Neural cell (in vitro differentiated cells): ENCODE measurements at regions not wholly inside any gene's neighbourhood (a gene's known extent, or its start where the extent isn't known, plus 50 kb on each side); places are given as distances from the start of the nearest gene placed in this dataset.

ENCODE experiments used
- H2AFZ ChIP-seq: fragments of 200-600, 300-800 bp; sonication (generic), shearing (Covaris generic); 2 replicates; pipeline ENCODE4 v1.6.0; 2014; ENCODE audit warnings: low read depth, mild to moderate bottlenecking, antibody characterized with exemption, low read length, moderate library complexity
- H3F3A ChIP-seq: fragments of 200-600 bp; shearing (Covaris generic); 2 replicates; pipeline ENCODE4 v1.6.1; 2016; ENCODE audit warnings: mild to moderate bottlenecking, moderate library complexity, mixed read lengths, antibody characterized with exemption, low read length; ENCODE audit not compliant: insufficient read depth, poor library complexity, severe bottlenecking
- H3K27ac ChIP-seq: fragments of 200-600, 300-800 bp; sonication (generic), shearing (Covaris generic); 2 replicates; pipeline ENCODE4 v1.5.1; 2014; ENCODE audit warnings: mild to moderate bottlenecking, low read length, moderate library complexity
- H3K27me3 ChIP-seq: fragments of 300-800, 200-600 bp; sonication (generic), shearing (Covaris generic); 2 replicates; pipeline ENCODE4 v1.6.0; 2014; ENCODE audit warnings: mild to moderate bottlenecking, low read depth, low read length, moderate library complexity; ENCODE audit not compliant: insufficient read depth
- H3K36me3 ChIP-seq: fragments of 300-800, 200-600 bp; sonication (generic), shearing (Covaris generic); 2 replicates; pipeline ENCODE4 v1.5.1; 2014; ENCODE audit warnings: mild to moderate bottlenecking, antibody characterized with exemption, low read length, moderate library complexity; ENCODE audit not compliant: insufficient read depth
- H3K4me2 ChIP-seq: fragments of 300-800, 200-600 bp; sonication (generic), shearing (Covaris generic); 2 replicates; pipeline ENCODE4 v1.6.0; 2014; ENCODE audit warnings: mild to moderate bottlenecking, low read length
- H3K4me3 ChIP-seq: fragments of 300-800, 200-600 bp; sonication (generic), shearing (Covaris generic); 2 replicates; pipeline ENCODE4 v1.5.1; 2014; ENCODE audit warnings: mild to moderate bottlenecking, low read length, moderate library complexity
- H3K79me2 ChIP-seq: fragments of 200-600 bp; shearing (Covaris generic); replicated peaks from 2 replicates; pipeline ENCODE4 v1.6.0; 2014; ENCODE audit warnings: mild to moderate bottlenecking, low read length, moderate library complexity; ENCODE audit not compliant: insufficient read depth
- H3K9ac ChIP-seq: fragments of 300-800, 200-600 bp; sonication (generic), shearing (Covaris generic); 2 replicates; pipeline ENCODE4 v1.6.1; 2016; ENCODE audit warnings: mild to moderate bottlenecking, low read length, mixed read lengths
- H3K9me2 ChIP-seq: fragments of 200-600 bp; shearing (Covaris generic); 2 replicates; pipeline ENCODE4 v1.6.1; 2016; ENCODE audit warnings: mild to moderate bottlenecking, low read length, mixed read lengths; ENCODE audit not compliant: insufficient read depth
- H3K9me3 ChIP-seq: fragments of 200-600, 300-800 bp; sonication (generic), shearing (Covaris generic); 2 replicates; pipeline ENCODE4 v1.6.1; 2016; ENCODE audit warnings: mild to moderate bottlenecking, mixed run types, low read length, moderate library complexity, mixed read lengths
- H4K20me1 ChIP-seq: fragments of 200-600 bp; shearing (Covaris generic); 2 replicates; pipeline ENCODE4 v1.6.1; 2016; ENCODE audit warnings: mild to moderate bottlenecking, mixed run types; ENCODE audit not compliant: insufficient read depth
- CTCF ChIP-seq: fragments of 450-650 bp; IDR thresholded peaks from 2 replicates; pipeline ENCODE4 v1.5.1; 2014; ENCODE audit warnings: antibody characterized with exemption, mild to moderate bottlenecking, moderate library complexity; ENCODE audit not compliant: poor library complexity, severe bottlenecking
- EP300 ChIP-seq: fragments of 450-650 bp; conservative IDR thresholded peaks from 2 replicates; pipeline ENCODE4 v1.6.1; 2014; ENCODE audit warnings: antibody characterized with exemption, mild to moderate bottlenecking, moderate library complexity; ENCODE audit not compliant: poor library complexity, severe bottlenecking
- EZH2 ChIP-seq: fragments of 200-600, 300-800 bp; shearing (Covaris generic), sonication (generic); IDR thresholded peaks from 2 replicates; pipeline ENCODE4 v1.6.1; 2014; ENCODE audit warnings: antibody characterized with exemption, low read length, borderline replicate concordance, mild to moderate bottlenecking; ENCODE audit not compliant: insufficient read depth, poor library complexity, severe bottlenecking
- MXI1 ChIP-seq: fragments of 450-650 bp; conservative IDR thresholded peaks from 2 replicates; pipeline ENCODE4 v1.6.1; 2014; ENCODE audit warnings: antibody characterized with exemption, mild to moderate bottlenecking; ENCODE audit not compliant: poor library complexity, severe bottlenecking
- POLR2AphosphoS5 ChIP-seq: IDR thresholded peaks from 2 replicates; pipeline ENCODE4 v1.6.1; 2012
- RAD21 ChIP-seq: fragments of 450-650 bp; conservative IDR thresholded peaks from 2 replicates; pipeline ENCODE4 v1.6.1; 2014; ENCODE audit warnings: antibody characterized with exemption, mild to moderate bottlenecking, moderate library complexity
- REST ChIP-seq: IDR thresholded peaks from 2 replicates; pipeline ENCODE4 v1.6.1; 2012; ENCODE audit warnings: borderline replicate concordance
- SMC3 ChIP-seq: fragments of 450-650 bp; conservative IDR thresholded peaks from 2 replicates; pipeline ENCODE4 v1.6.1; 2014; ENCODE audit warnings: antibody characterized with exemption, mild to moderate bottlenecking, moderate library complexity; ENCODE audit not compliant: poor library complexity
- TAF1 ChIP-seq: IDR thresholded peaks from 2 replicates; pipeline ENCODE4 v1.6.1; 2012; ENCODE audit warnings: low read depth

GRCh38 chr20:40287683-40288082 is 401.4 kb downstream of the MAFB start:
- no peak for TF ChIP-seq TAF1
- TF ChIP-seq EZH2 = no peak
- TF ChIP-seq RAD21 = no peak
- TF ChIP-seq POLR2AphosphoS5 = no peak
- TF ChIP-seq REST = no peak
- no peak for TF ChIP-seq EP300
- TF ChIP-seq SMC3 = no peak
- TF ChIP-seq CTCF = no peak
- TF ChIP-seq MXI1 = no peak
- no peaks in the 10 kb centered on the region for H3K9me2 ChIP-seq
- no peaks in the 10 kb centered on the region for H3K27me3 ChIP-seq
- H3F3A ChIP-seq = no peaks in the 10 kb centered on the region
- H3K9me3 ChIP-seq = no peaks in the 10 kb centered on the region
- no peaks in the 10 kb centered on the region for H3K79me2 ChIP-seq
- H3K36me3 ChIP-seq = no peaks in the 10 kb centered on the region
- H3K4me2 ChIP-seq = no peak overlapping the region
- H3K27ac ChIP-seq = no peak overlapping the region
- H2AFZ ChIP-seq = no peak overlapping the region
- H3K9ac ChIP-seq = no peak overlapping the region
- no peaks in the 10 kb centered on the region for H4K20me1 ChIP-seq
- H3K4me3 ChIP-seq = no peak overlapping the region

GRCh38 chr20:40286975-40287531 is 402.0 kb downstream of the MAFB start:
- no peak overlapping the region for H2AFZ ChIP-seq
- no peak overlapping the region for H3K27ac ChIP-seq
- no peak overlapping the region for H3K4me2 ChIP-seq
- H3K9ac ChIP-seq = no peak overlapping the region
- H3F3A ChIP-seq = no peaks in the 10 kb centered on the region
- no peaks in the 10 kb centered on the region for H4K20me1 ChIP-seq
- H3K27me3 ChIP-seq = no peaks in the 10 kb centered on the region
- H3K36me3 ChIP-seq = no peaks in the 10 kb centered on the region
- no peak for TF ChIP-seq EP300
- TF ChIP-seq REST = no peak
- TF ChIP-seq POLR2AphosphoS5 = no peak
- TF ChIP-seq TAF1 = no peak
- no peak for TF ChIP-seq RAD21
- no peak for TF ChIP-seq SMC3
- H3K9me3 ChIP-seq = no peaks in the 10 kb centered on the region
- H3K4me3 ChIP-seq = no peak overlapping the region
- H3K79me2 ChIP-seq = no peaks in the 10 kb centered on the region
- no peaks in the 10 kb centered on the region for H3K9me2 ChIP-seq
